ENCODE measurements at regions not wholly inside any gene's neighbourhood (a gene's known extent, or its start where the extent isn't known, plus 50 kb on each side); places are given as distances from the start of the nearest gene placed in this dataset.

- no peak overlapping the region for H3K27ac Mint-ChIP-seq
- H3K4me3 Mint-ChIP-seq: no peak overlapping the region
- no peaks in the 10 kb centered on the region for H3K9me3 Mint-ChIP-seq
- DNase-seq: no peak
- H3K27me3 Mint-ChIP-seq: peaks cover 2% of the 10 kb centered on the region
- intact Hi-C loops (cut with micrococcal nuclease): no loop called here
- H3K36me3 Mint-ChIP-seq (ENCODE audit: low read depth): no peaks in the 10 kb centered on the region
- no peaks in the 10 kb centered on the region for H3K4me1 Mint-ChIP-seq
These were observed 83.5 kb downstream of the VCY1B start for GRCh38 chrY:14139521-14139920.

GRCh38 chrY:14145614-14146013, 89.6 kb downstream of the VCY1B start:
- Mint-ChIP-seq H3K4me3 (no peak overlapping the region), H3K36me3 (ENCODE audit: low read depth) (no peaks in the 10 kb centered on the region), H3K27me3 (no peaks in the 10 kb centered on the region), H3K27ac (no peak overlapping the region), H3K9me3 (no peaks in the 10 kb centered on the region), H3K4me1 (no peaks in the 10 kb centered on the region)
- no peak for DNase-seq
- intact Hi-C loops (cut with micrococcal nuclease): no loop called here

- Mint-ChIP-seq H3K4me1 (no peaks in the 10 kb centered on the region), H3K27ac (no peak overlapping the region), H3K9me3 (no peaks in the 10 kb centered on the region), H3K36me3 (ENCODE audit: low read depth) (no peaks in the 10 kb centered on the region), H3K27me3 (no peaks in the 10 kb centered on the region), H3K4me3 (no peak overlapping the region)
- intact Hi-C loops (cut with micrococcal nuclease): loop anchor here (2.0 kb wide), 2 partner anchors 118 to 158 kb away; no protein-coding TSS in a partner anchor
- DNase-seq: no peak
These were observed 126.7 kb downstream of the VCY1B start for GRCh38 chrY:14182776-14183175.

- Mint-ChIP-seq H3K9me3 (no peaks in the 10 kb centered on the region), H3K4me1 (no peaks in the 10 kb centered on the region), H3K36me3 (ENCODE audit: low read depth) (no peaks in the 10 kb centered on the region), H3K27me3 (no peaks in the 10 kb centered on the region), H3K4me3 (no peak overlapping the region), H3K27ac (no peak overlapping the region)
- no peak for DNase-seq
- intact Hi-C loops (cut with micrococcal nuclease): no loop called here
These were observed 166.0 kb downstream of the VCY1B start for GRCh38 chrY:14222014-14222413.

- H3K36me3 Mint-ChIP-seq (ENCODE audit: low read depth): no peaks in the 10 kb centered on the region
- peak; percentile 51 for DNase-seq
- H3K9me3 Mint-ChIP-seq: peaks cover 3% of the 10 kb centered on the region
- H3K4me1 Mint-ChIP-seq: no peaks in the 10 kb centered on the region
- H3K4me3 Mint-ChIP-seq: no peak overlapping the region
- intact Hi-C loops (cut with micrococcal nuclease): no loop called here
- no peaks in the 10 kb centered on the region for H3K27me3 Mint-ChIP-seq
- H3K27ac Mint-ChIP-seq: no peak overlapping the region
These were observed 175.7 kb downstream of the VCY1B start for GRCh38 chrY:14231703-14232102.

GRCh38 chrY:14235070-14235469, 179.0 kb downstream of the VCY1B start:
- Mint-ChIP-seq H3K36me3 (ENCODE audit: low read depth) (no peaks in the 10 kb centered on the region), H3K27me3 (no peaks in the 10 kb centered on the region), H3K4me3 (no peak overlapping the region), H3K27ac (no peak overlapping the region), H3K4me1 (no peaks in the 10 kb centered on the region), H3K9me3 (peaks cover 9% of the 10 kb centered on the region)
- no peak for DNase-seq
- intact Hi-C loops (cut with micrococcal nuclease): no loop called here

- Mint-ChIP-seq H3K27me3 (no peaks in the 10 kb centered on the region), H3K36me3 (ENCODE audit: low read depth) (no peaks in the 10 kb centered on the region), H3K4me3 (no peak overlapping the region), H3K27ac (no peak overlapping the region), H3K9me3 (peaks cover 9% of the 10 kb centered on the region), H3K4me1 (no peaks in the 10 kb centered on the region)
- no peak for DNase-seq
- intact Hi-C loops (cut with micrococcal nuclease): no loop called here
These were observed 182.2 kb downstream of the VCY1B start for GRCh38 chrY:14238277-14238676.

- no peak for DNase-seq
- Mint-ChIP-seq H3K27me3 (peaks cover 3% of the 10 kb centered on the region), H3K27ac (no peak overlapping the region), H3K4me3 (no peak overlapping the region), H3K36me3 (ENCODE audit: low read depth) (no peaks in the 10 kb centered on the region), H3K9me3 (no peaks in the 10 kb centered on the region), H3K4me1 (no peaks in the 10 kb centered on the region)
- intact Hi-C loops (cut with micrococcal nuclease): no loop called here
These were observed 190.9 kb downstream of the VCY1B start for GRCh38 chrY:14246948-14247347.

GRCh38 chrY:14248878-14249576, 193.0 kb downstream of the VCY1B start:
- Mint-ChIP-seq H3K4me1 (no peaks in the 10 kb centered on the region), H3K4me3 (no peak overlapping the region), H3K27ac (no peak overlapping the region), H3K9me3 (no peaks in the 10 kb centered on the region), H3K27me3 (peaks cover 3% of the 10 kb centered on the region), H3K36me3 (ENCODE audit: low read depth) (no peaks in the 10 kb centered on the region)
- no peak for DNase-seq
- intact Hi-C loops (cut with micrococcal nuclease): no loop called here

GRCh38 chrY:14255965-14256816, 200.2 kb downstream of the VCY1B start:
- peak; percentile 61 for DNase-seq
- intact Hi-C loops (cut with micrococcal nuclease): no loop called here
- Mint-ChIP-seq H3K27me3 (peaks cover 2% of the 10 kb centered on the region), H3K27ac (peak overlapping the region; percentile 48), H3K4me1 (peaks cover 6% of the 10 kb centered on the region), H3K9me3 (no peaks in the 10 kb centered on the region), H3K4me3 (peak overlapping the region; percentile 77), H3K36me3 (ENCODE audit: low read depth) (no peaks in the 10 kb centered on the region)

- H3K27me3 Mint-ChIP-seq: peaks cover 2% of the 10 kb centered on the region
- H3K36me3 Mint-ChIP-seq (ENCODE audit: low read depth): no peaks in the 10 kb centered on the region
- intact Hi-C loops (cut with micrococcal nuclease): no loop called here
- H3K9me3 Mint-ChIP-seq: no peaks in the 10 kb centered on the region
- peak overlapping the region; percentile 48 for H3K27ac Mint-ChIP-seq
- no peak for DNase-seq
- H3K4me1 Mint-ChIP-seq: peaks cover 6% of the 10 kb centered on the region
- peak overlapping the region; percentile 77 for H3K4me3 Mint-ChIP-seq
These were observed 200.8 kb downstream of the VCY1B start for GRCh38 chrY:14256817-14257168.

GRCh38 chrY:14277029-14277428, 221.0 kb downstream of the VCY1B start:
- Mint-ChIP-seq H3K9me3 (peaks cover 3% of the 10 kb centered on the region), H3K4me1 (no peaks in the 10 kb centered on the region)

GRCh38 chrY:14290656-14291375, 233.5 kb upstream of the NLGN4Y start:
- H3K4me1 Mint-ChIP-seq: no peaks in the 10 kb centered on the region
- DNase-seq: no peak
- H3K36me3 Mint-ChIP-seq (ENCODE audit: low read depth): no peaks in the 10 kb centered on the region
- intact Hi-C loops (cut with micrococcal nuclease): no loop called here
- H3K9me3 Mint-ChIP-seq: peaks cover 2% of the 10 kb centered on the region
- H3K27ac Mint-ChIP-seq: no peak overlapping the region
- H3K4me3 Mint-ChIP-seq: no peak overlapping the region
- H3K27me3 Mint-ChIP-seq: no peaks in the 10 kb centered on the region

More at GRCh38 chrY:14277029-14277428, 221.0 kb downstream of the VCY1B start:
- H3K27me3 Mint-ChIP-seq: no peaks in the 10 kb centered on the region
- H3K4me3 Mint-ChIP-seq: no peak overlapping the region
- intact Hi-C loops (cut with micrococcal nuclease): no loop called here
- H3K27ac Mint-ChIP-seq: no peak overlapping the region
- no peaks in the 10 kb centered on the region for H3K36me3 Mint-ChIP-seq (ENCODE audit: low read depth)
- DNase-seq: no peak

GRCh38 chrY:14292382-14292781, 231.9 kb upstream of the NLGN4Y start:
- Mint-ChIP-seq H3K4me1 (no peaks in the 10 kb centered on the region), H3K27ac (no peak overlapping the region), H3K4me3 (no peak overlapping the region), H3K27me3 (no peaks in the 10 kb centered on the region), H3K36me3 (ENCODE audit: low read depth) (no peaks in the 10 kb centered on the region), H3K9me3 (peaks cover 2% of the 10 kb centered on the region)
- no peak for DNase-seq
- intact Hi-C loops (cut with micrococcal nuclease): no loop called here
